T-helper 2 cell treated with Interferon-gamma antibody and Interleukin-4, amounts not matched to agents 100 ng/mL and 5 ng/mL, for 36 hours (primary cell): ENCODE measurements at regions not wholly inside any gene's neighbourhood (a gene's known extent, or its start where the extent isn't known, plus 50 kb on each side); places are given as distances from the start of the nearest gene placed in this dataset.

ENCODE experiments used
- intact Hi-C: fragments of 100-400 bp; cut with micrococcal nuclease; formaldehyde crosslinking; loops from one replicate; pipeline ENCODE4 v1.15.1; 2023

GRCh38 chr3:177758126-177758525, 560.8 kb upstream of the TBL1XR1 start:
- intact Hi-C loops, result no loop called here

- intact Hi-C loops, result no loop called here
Measured at GRCh38 chr3:177760803-177761202, 563.5 kb upstream of the TBL1XR1 start.

- intact Hi-C loops, result no loop called here
Measured at GRCh38 chr3:177764377-177764912, 567.2 kb upstream of the TBL1XR1 start.

- intact Hi-C loops, result no loop called here
Measured at GRCh38 chr3:177764933-177765332, 567.7 kb upstream of the TBL1XR1 start.

GRCh38 chr3:177770383-177771230, 573.3 kb upstream of the TBL1XR1 start:
- intact Hi-C loops, result loop anchor here (10.0 kb wide), 1 partner anchor 576 kb away; the partner anchor contains the start of gene TBL1XR1

GRCh38 chr3:177771780-177772179, 574.5 kb upstream of the TBL1XR1 start:
- intact Hi-C loops, result loop anchor here (10.0 kb wide), 1 partner anchor 577 kb away; the partner anchor contains the start of gene TBL1XR1

- intact Hi-C loops, result loop anchor here (10.0 kb wide), 1 partner anchor 578 kb away; the partner anchor contains the start of gene TBL1XR1
Measured at GRCh38 chr3:177772908-177773557, 575.8 kb upstream of the TBL1XR1 start.

GRCh38 chr3:177773717-177774116, 576.4 kb upstream of the TBL1XR1 start:
- intact Hi-C loops, result loop anchor here (10.0 kb wide), 1 partner anchor 579 kb away; the partner anchor contains the start of gene TBL1XR1

GRCh38 chr3:177776661-177777101, 579.4 kb upstream of the TBL1XR1 start:
- intact Hi-C loops, result loop anchor here (1.0 to 10.0 kb wide), 3 partner anchors 416 to 724 kb away; partner anchors contain the start of gene TBL1XR1

GRCh38 chr3:177777699-177778098, 580.4 kb upstream of the TBL1XR1 start:
- intact Hi-C loops, result loop anchor here (1.0 to 10.0 kb wide), 3 partner anchors 417 to 725 kb away; partner anchors contain the start of gene TBL1XR1

- intact Hi-C loops, result loop anchor here (5.0 to 10.0 kb wide), 2 partner anchors 584 to 726 kb away; partner anchors contain the start of gene TBL1XR1
Measured at GRCh38 chr3:177778633-177779032, 581.4 kb upstream of the TBL1XR1 start.

GRCh38 chr3:177781686-177782161, 584.4 kb upstream of the TBL1XR1 start:
- intact Hi-C loops, result no loop called here

- intact Hi-C loops, result no loop called here
Measured at GRCh38 chr3:177783338-177783737, 586.1 kb upstream of the TBL1XR1 start.

GRCh38 chr3:177783767-177784166, 586.5 kb upstream of the TBL1XR1 start:
- intact Hi-C loops, result no loop called here

- intact Hi-C loops, result no loop called here
Measured at GRCh38 chr3:177787279-177788041, 590.2 kb upstream of the TBL1XR1 start.

- intact Hi-C loops, result no loop called here
Measured at GRCh38 chr3:177789500-177789899, 592.2 kb upstream of the TBL1XR1 start.

GRCh38 chr3:177792311-177793030, 595.2 kb upstream of the TBL1XR1 start:
- intact Hi-C loops, result no loop called here

GRCh38 chr3:177793451-177793850, 596.2 kb upstream of the TBL1XR1 start:
- intact Hi-C loops, result no loop called here

- intact Hi-C loops, result no loop called here
Measured at GRCh38 chr3:177795216-177795615, 597.9 kb upstream of the TBL1XR1 start.

GRCh38 chr3:177795859-177796258, 598.6 kb upstream of the TBL1XR1 start:
- intact Hi-C loops, result no loop called here
